GM21576 (cell line): ENCODE measurements at regions not wholly inside any gene's neighbourhood (a gene's known extent, or its start where the extent isn't known, plus 50 kb on each side); places are given as distances from the start of the nearest gene placed in this dataset.
"Not testable (repeated sequence)": the region's sequence is repeated elsewhere in the genome, so short reads cannot be mapped to it uniquely, and the experiment has no call there.

Experiments
- ATAC-seq: cut with Tn5 transposase; IDR thresholded peaks from one replicate; pipeline ENCODE4 v1.9.1; 2021; ENCODE audit warnings: mild to moderate bottlenecking, moderate library complexity; ENCODE audit not compliant: unreplicated experiment

GRCh38 chr21:27388825-27389224 lies 421.9 kb upstream of the ADAMTS5 start:
- ATAC-seq: no peak

- no peak for ATAC-seq
Measured at GRCh38 chr21:27382404-27382803, 415.5 kb upstream of the ADAMTS5 start.

- ATAC-seq: no peak
Measured at GRCh38 chr21:27380303-27380702, 413.4 kb upstream of the ADAMTS5 start.

GRCh38 chr21:27379354-27379753 lies 412.5 kb upstream of the ADAMTS5 start:
- ATAC-seq: no peak

- no peak for ATAC-seq
Measured at GRCh38 chr21:27372381-27372780, 405.5 kb upstream of the ADAMTS5 start.

GRCh38 chr21:27371975-27372331 lies 405.1 kb upstream of the ADAMTS5 start:
- ATAC-seq: no peak

GRCh38 chr21:27371115-27371974 lies 404.5 kb upstream of the ADAMTS5 start:
- ATAC-seq: no peak

GRCh38 chr21:27369978-27370571 lies 403.2 kb upstream of the ADAMTS5 start:
- ATAC-seq: no peak

GRCh38 chr21:27369234-27369633 lies 402.3 kb upstream of the ADAMTS5 start:
- ATAC-seq: no peak

GRCh38 chr21:27366646-27367235 lies 399.9 kb upstream of the ADAMTS5 start:
- ATAC-seq: no peak

- no peak for ATAC-seq
Measured at GRCh38 chr21:27366036-27366435, 399.1 kb upstream of the ADAMTS5 start.

- ATAC-seq: no peak
Measured at GRCh38 chr21:27365394-27365793, 398.5 kb upstream of the ADAMTS5 start.

GRCh38 chr21:27363719-27364477 lies 397.0 kb upstream of the ADAMTS5 start:
- no peak for ATAC-seq

- no peak for ATAC-seq
Measured at GRCh38 chr21:27362249-27362648, 395.4 kb upstream of the ADAMTS5 start.

GRCh38 chr21:27359141-27359540 lies 392.3 kb upstream of the ADAMTS5 start:
- no peak for ATAC-seq

GRCh38 chr21:27352885-27353284 lies 386.0 kb upstream of the ADAMTS5 start:
- no peak for ATAC-seq

GRCh38 chr21:27346041-27346448 lies 379.2 kb upstream of the ADAMTS5 start:
- ATAC-seq: no peak

GRCh38 chr21:27339902-27340301 lies 373.0 kb upstream of the ADAMTS5 start:
- no peak for ATAC-seq

GRCh38 chr21:27338007-27338406 lies 371.1 kb upstream of the ADAMTS5 start:
- ATAC-seq: not testable (repeated sequence)

GRCh38 chr21:27333096-27333495 lies 366.2 kb upstream of the ADAMTS5 start:
- ATAC-seq: no peak

GRCh38 chr21:27329255-27329851 lies 362.5 kb upstream of the ADAMTS5 start:
- ATAC-seq: no peak
